GM12875 (cell line): ENCODE measurements at regions not wholly inside any gene's neighbourhood (a gene's known extent, or its start where the extent isn't known, plus 50 kb on each side); places are given as distances from the start of the nearest gene placed in this dataset.

Experiments
- H3K4me3 ChIP-seq: one replicate; pipeline ENCODE4 v1.5.1; 2011; ENCODE audit warnings: low read depth, low read length, control low read depth
- CTCF ChIP-seq: IDR thresholded peaks from 2 replicates; pipeline ENCODE4 v1.5.1; 2011; ENCODE audit warnings: low read depth, mild to moderate bottlenecking, control low read depth, inconsistent platforms, low read length, moderate library complexity, borderline replicate concordance; ENCODE audit not compliant: insufficient read depth

DNA sequence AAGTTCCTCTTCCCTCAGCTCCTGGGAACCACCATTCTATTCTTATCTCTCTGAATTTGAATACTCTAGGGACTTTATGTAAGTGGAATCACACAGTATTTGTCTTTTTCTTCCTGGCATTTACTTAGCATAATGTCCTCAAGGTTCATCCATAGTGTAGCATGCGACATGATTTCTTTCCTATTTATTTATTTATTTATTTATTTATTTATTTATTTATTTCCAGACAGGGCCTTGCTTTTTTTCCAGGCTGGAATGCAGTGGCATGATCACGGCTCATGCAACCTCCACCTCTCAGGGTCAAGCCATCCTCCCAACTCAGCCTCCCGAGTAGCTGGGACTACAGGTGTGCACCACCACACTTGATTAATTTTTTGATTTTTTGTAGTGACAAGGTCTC is 142.1 kb downstream of the GPBP1 start:
- no peak overlapping the region for H3K4me3 ChIP-seq
- no peak for TF ChIP-seq CTCF
